Esophagus squamous epithelium (tissue), 5 donors: ENCODE measurements at regions not wholly inside any gene's neighbourhood (a gene's known extent, or its start where the extent isn't known, plus 50 kb on each side); places are given as distances from the start of the nearest gene placed in this dataset.

Source experiments
- DNase-seq: peaks from one replicate; lab custom pipeline; 2025; lab: John Stamatoyannopoulos, UW
- H3K27ac ChIP-seq, 4 donors: fragments of 200-600 bp; sonication (generic); one replicate each; pipeline ENCODE4 v1.5.1; 2016 to 2019; ENCODE audit warnings: mild to moderate bottlenecking in 1 of 4
- H3K27me3 ChIP-seq, 4 donors: fragments of 200-600 bp; sonication (generic); 1 replicate in 3 of 4; 2 replicates in 1 of 4; pipeline versions ENCODE4 v1.5.1 to v1.6.0; 2017 to 2021; ENCODE audit warnings: antibody characterized with exemption in 1 of 4
- H3K36me3 ChIP-seq, 3 donors: fragments of 200-600 bp; sonication (generic); one replicate each; pipeline ENCODE4 v1.5.1; 2016 to 2019
- H3K4me1 ChIP-seq, 3 donors: fragments of 200-600 bp; sonication (generic); one replicate each; pipeline ENCODE4 v1.5.1; 2017 to 2019
- H3K4me3 ChIP-seq, 4 donors: fragments of 200-600 bp; sonication (generic); 1 replicate in 3 of 4; 2 replicates in 1 of 4; pipeline ENCODE4 v1.5.1; 2016 to 2019; ENCODE audit warnings: mild to moderate bottlenecking in 2 of 4, moderate library complexity in 1 of 4
- H3K9me3 ChIP-seq, 3 donors: fragments of 200-600 bp; sonication (generic); one replicate each; pipeline ENCODE4 v1.5.1; 2016 to 2019
- POLR2A ChIP-seq, 4 donors: fragments of 450-650 bp; IDR thresholded peaks; one replicate each; pipeline ENCODE4 v1.6.1; 2017; ENCODE audit warnings: antibody characterized with exemption in 4 of 4, mild to moderate bottlenecking in 4 of 4, moderate library complexity in 3 of 4
- WGBS, 2 donors: methylation state at CpG; one replicate each; pipeline ENCODE4 v1.1.5; 2018; 5-methylcytosine and 5-hydroxymethylcytosine counted together
- intact Hi-C: fragments of 100-400 bp; cut with DNase I; formaldehyde crosslinking; loops from one replicate; pipeline ENCODE4 v1.15.0; 2022
- TF ChIP-seq, protein P1 (sequence below), 6 experiments: fragments of 450-650 bp in 4 of 6; fragments of 200-600 bp in 2 of 6; sonication (generic) in 2 of 6; IDR thresholded peaks; one replicate each; pipeline ENCODE4 v1.5.1; 2016 to 2019; ENCODE audit warnings: antibody characterized with exemption in 6 of 6, mild to moderate bottlenecking in 4 of 6, moderate library complexity in 4 of 6
- donor health status: DM: yes; HTN: yes; CAD: no.

- Histone ChIP-seq H3K36me3 (no peaks in the 10 kb centered on the region), H3K4me3 (no peak overlapping the region), H3K27ac (no peak overlapping the region), H3K27me3 (peaks cover 0 to 21% (median 0%) of the 10 kb centered on the region in 4 donors), H3K9me3 (peaks cover 0 to 31% (median 11%) of the 10 kb centered on the region in 3 donors), H3K4me1 (peaks cover 3 to 26% (median 9%) of the 10 kb centered on the region in 3 donors)
- WGBS, 2 donors: 73 to 74% methylated on average over 6 of the region's 6 CpGs
- DNase-seq: no peak
- intact Hi-C loops: no loop called here
- no peak for TF ChIP-seq POLR2A (IDR thresholded peaks at IDR 0.05)
- TF ChIP-seq, protein P1, sequence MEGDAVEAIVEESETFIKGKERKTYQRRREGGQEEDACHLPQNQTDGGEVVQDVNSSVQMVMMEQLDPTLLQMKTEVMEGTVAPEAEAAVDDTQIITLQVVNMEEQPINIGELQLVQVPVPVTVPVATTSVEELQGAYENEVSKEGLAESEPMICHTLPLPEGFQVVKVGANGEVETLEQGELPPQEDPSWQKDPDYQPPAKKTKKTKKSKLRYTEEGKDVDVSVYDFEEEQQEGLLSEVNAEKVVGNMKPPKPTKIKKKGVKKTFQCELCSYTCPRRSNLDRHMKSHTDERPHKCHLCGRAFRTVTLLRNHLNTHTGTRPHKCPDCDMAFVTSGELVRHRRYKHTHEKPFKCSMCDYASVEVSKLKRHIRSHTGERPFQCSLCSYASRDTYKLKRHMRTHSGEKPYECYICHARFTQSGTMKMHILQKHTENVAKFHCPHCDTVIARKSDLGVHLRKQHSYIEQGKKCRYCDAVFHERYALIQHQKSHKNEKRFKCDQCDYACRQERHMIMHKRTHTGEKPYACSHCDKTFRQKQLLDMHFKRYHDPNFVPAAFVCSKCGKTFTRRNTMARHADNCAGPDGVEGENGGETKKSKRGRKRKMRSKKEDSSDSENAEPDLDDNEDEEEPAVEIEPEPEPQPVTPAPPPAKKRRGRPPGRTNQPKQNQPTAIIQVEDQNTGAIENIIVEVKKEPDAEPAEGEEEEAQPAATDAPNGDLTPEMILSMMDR (IDR thresholded peaks at IDR 0.05): no peak
Measured at GRCh38 chr14:103201801-103202200, 78.5 kb downstream of the TNFAIP2 start.

GRCh38 chr14:103204852-103205540, 81.7 kb downstream of the TNFAIP2 start:
- intact Hi-C loops: no loop called here
- Histone ChIP-seq H3K9me3 (peaks cover 0 to 31% (median 11%) of the 10 kb centered on the region in 3 donors), H3K4me3 (no peak overlapping the region), H3K27me3 (peaks cover 0 to 45% (median 0%) of the 10 kb centered on the region in 4 donors), H3K36me3 (no peaks in the 10 kb centered on the region), H3K4me1 (peaks cover 4 to 39% (median 9%) of the 10 kb centered on the region in 3 donors), H3K27ac (peak overlapping the region in 1 of 4 donors; percentile 14)
- no peak for DNase-seq
- 48 to 50% methylated on average over 4 to 5 of the region's 5 CpGs for WGBS, 2 donors
- TF ChIP-seq POLR2A (IDR thresholded peaks at IDR 0.05): no peak
- TF ChIP-seq, protein P1 (IDR thresholded peaks at IDR 0.05): no peak

DNA sequence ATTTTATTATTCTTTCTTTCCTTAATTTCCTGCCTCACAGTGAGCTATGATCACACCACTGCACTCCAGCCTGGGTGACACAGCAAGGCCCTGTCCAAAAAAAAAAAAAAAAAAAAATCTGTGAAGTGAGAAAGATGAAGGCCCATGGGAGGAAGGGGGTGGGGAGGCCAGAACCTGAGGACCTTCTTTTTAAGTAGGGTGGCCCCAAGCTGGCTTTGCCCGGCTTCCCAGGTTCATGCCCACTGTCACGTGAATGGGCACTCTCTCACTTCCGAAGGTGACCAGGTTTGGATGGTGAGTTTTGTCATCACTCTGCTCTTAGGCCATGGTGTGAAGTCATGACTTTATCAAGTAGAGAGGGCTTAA, 82.3 kb downstream of the TNFAIP2 start:
- 83 to 94% methylated on average over 1 to 3 of the region's 3 CpGs for WGBS, 2 donors
- Histone ChIP-seq H3K36me3 (no peaks in the 10 kb centered on the region), H3K4me3 (peak overlapping the region in 1 of 4 donors; percentile 75), H3K4me1 (peaks cover 4 to 40% (median 9%) of the 10 kb centered on the region in 3 donors), H3K27ac (peak overlapping the region; percentile 54 to 91 (median 79)), H3K9me3 (peaks cover 0 to 31% (median 11%) of the 10 kb centered on the region in 3 donors), H3K27me3 (peaks cover 0 to 46% (median 0%) of the 10 kb centered on the region in 4 donors)
- intact Hi-C loops: no loop called here
- no peak for DNase-seq
- TF ChIP-seq, protein P1 (IDR thresholded peaks at IDR 0.05): no peak
- no peak for TF ChIP-seq POLR2A (IDR thresholded peaks at IDR 0.05)

- H3K27ac ChIP-seq: peak overlapping the region; percentile 54 to 91 (median 79)
- no peaks in the 10 kb centered on the region for H3K36me3 ChIP-seq
- peaks cover 4 to 40% (median 9%) of the 10 kb centered on the region in 3 donors for H3K4me1 ChIP-seq
- intact Hi-C loops: no loop called here
- H3K27me3 ChIP-seq: peaks cover 0 to 46% (median 0%) of the 10 kb centered on the region in 4 donors
- peaks cover 0 to 31% (median 11%) of the 10 kb centered on the region in 3 donors for H3K9me3 ChIP-seq
- H3K4me3 ChIP-seq: peak overlapping the region in 3 of 4 donors; percentile 41 to 75 (median 57)
- TF ChIP-seq, protein P1 (IDR thresholded peaks at IDR 0.05): no peak
- TF ChIP-seq POLR2A (IDR thresholded peaks at IDR 0.05): no peak
- 100% methylated on average over 2 of the region's 4 CpGs; no CpG with 5 or more reads in 1 of the 2 donors for WGBS, 2 donors
- DNase-seq: no peak
Measured at GRCh38 chr14:103206023-103206481, 82.8 kb downstream of the TNFAIP2 start.

GRCh38 chr14:103206836-103207387, 83.7 kb downstream of the TNFAIP2 start:
- TF ChIP-seq, protein P1 (IDR thresholded peaks at IDR 0.05): no peak
- TF ChIP-seq POLR2A (IDR thresholded peaks at IDR 0.05): no peak
- intact Hi-C loops: no loop called here
- no peak for DNase-seq
- Histone ChIP-seq H3K9me3 (peaks cover 0 to 31% (median 11%) of the 10 kb centered on the region in 3 donors), H3K4me1 (peaks cover 4 to 40% (median 9%) of the 10 kb centered on the region in 3 donors), H3K27me3 (peaks cover 0 to 48% (median 0%) of the 10 kb centered on the region in 4 donors), H3K4me3 (peak overlapping the region; percentile 31 to 75 (median 49)), H3K36me3 (no peaks in the 10 kb centered on the region), H3K27ac (peak overlapping the region; percentile 54 to 91 (median 79))
- WGBS, 2 donors: 20 to 50% methylated on average over 17 to 19 of the region's 27 CpGs
